Lung (tissue), 11 donors: ENCODE measurements at regions not wholly inside any gene's neighbourhood (a gene's known extent, or its start where the extent isn't known, plus 50 kb on each side); places are given as distances from the start of the nearest gene placed in this dataset.

Experiments
- ATAC-seq: fragments of 200-7000 bp; cut with Tn5 transposase; one replicate; pipeline ENCODE4 v1.9.1; 2020; ENCODE audit warnings: moderate number of reproducible peaks; ENCODE audit not compliant: insufficient read depth, low FRiP score
- DNase-seq, 3 donors: peaks; one replicate each; pipeline ENCODE4 v3.0.0-alpha.2; 2013 to 2017
- H3K27ac ChIP-seq, 2 donors: one replicate each; pipeline ENCODE4 v1.5.1; 2013; ENCODE audit warnings: mild to moderate bottlenecking in 2 of 2, moderate library complexity in 2 of 2, control low read depth in 1 of 2, inconsistent platforms in 1 of 2, low read depth in 1 of 2, low read length in 1 of 2
- H3K27me3 ChIP-seq, 3 donors: one replicate each; pipeline ENCODE4 v1.5.1; 2013; ENCODE audit warnings: low read length in 2 of 3; ENCODE audit not compliant: control insufficient read depth in 3 of 3, insufficient read depth in 3 of 3
- H3K36me3 ChIP-seq, 4 donors: one replicate each; pipeline ENCODE4 v1.5.1; 2013; ENCODE audit warnings: low read length in 4 of 4, mild to moderate bottlenecking in 1 of 4, moderate library complexity in 1 of 4; ENCODE audit not compliant: control insufficient read depth in 4 of 4, insufficient read depth in 4 of 4
- H3K4me1 ChIP-seq, 5 donors: one replicate each; pipeline ENCODE4 v1.5.1; 2013; ENCODE audit warnings: low read length in 5 of 5, mild to moderate bottlenecking in 2 of 5, moderate library complexity in 1 of 5; ENCODE audit not compliant: control insufficient read depth in 5 of 5, insufficient read depth in 5 of 5
- H3K4me3 ChIP-seq: one replicate; pipeline ENCODE4 v1.5.1; 2013; ENCODE audit warnings: mild to moderate bottlenecking, control low read depth, moderate library complexity
- H3K9ac ChIP-seq, 2 donors: one replicate each; pipeline ENCODE4 v1.5.1; 2013; ENCODE audit warnings: low read length in 2 of 2, control low read depth in 1 of 2; ENCODE audit not compliant: insufficient read depth in 1 of 2
- H3K9me3 ChIP-seq, 4 donors: one replicate each; pipeline ENCODE4 v1.5.1; 2013; ENCODE audit warnings: low read length in 3 of 4, mild to moderate bottlenecking in 1 of 4, moderate library complexity in 1 of 4; ENCODE audit not compliant: control insufficient read depth in 4 of 4, insufficient read depth in 3 of 4
- CTCF ChIP-seq: IDR thresholded peaks from 2 replicates; pipeline ENCODE4 v1.5.1; 2012; ENCODE audit warnings: mild to moderate bottlenecking; ENCODE audit errors: control extremely low read depth, extremely low read depth
- WGBS, 2 donors: extraction: QIAGEN DNeasy Blood & Tissue Kit; methylation state at CpG; one replicate each; pipeline ENCODE4 v1.1.7; 2013; 5-methylcytosine and 5-hydroxymethylcytosine counted together
- donor health status: control.
- donor health status: control.
- donor health status: Bipolar disorder and iron deficiency.
- donor health status: healthy.
- donor health status: DM: yes; HTN: yes; CAD: no.

- WGBS, 2 donors, result 70 to 83% methylated on average over 26 of the region's 26 CpGs
- peak overlapping the region in 1 of 2 donors; percentile 77 for H3K27ac ChIP-seq
- DNase-seq, result no peak
Observed at GRCh38 chr7:101718363-101719122, 89.4 kb upstream of the MYL10 start.

GRCh38 chr7:101719123-101719470 is 90.0 kb upstream of the MYL10 start:
- Histone ChIP-seq H3K27ac (no peak overlapping the region), H3K4me1 (peaks cover 0 to 10% (median 4%) of the 10 kb centered on the region in 5 donors), H3K4me3 (no peak overlapping the region), H3K27me3 (no peaks in the 10 kb centered on the region), H3K36me3 (no peaks in the 10 kb centered on the region), H3K9me3 (peaks cover 0 to 3% (median 0%) of the 10 kb centered on the region in 4 donors), H3K9ac (no peak overlapping the region)
- DNase-seq, result no peak
- no peak for ATAC-seq
- WGBS, 2 donors, result 89 to 92% methylated on average over 9 of the region's 9 CpGs
- TF ChIP-seq CTCF, result no peak

More at GRCh38 chr7:101718363-101719122, 89.4 kb upstream of the MYL10 start:
- Histone ChIP-seq H3K4me3 (no peak overlapping the region), H3K9ac (no peak overlapping the region), H3K4me1 (peaks cover 0 to 10% (median 4%) of the 10 kb centered on the region in 5 donors), H3K9me3 (no peaks in the 10 kb centered on the region), H3K27me3 (no peaks in the 10 kb centered on the region), H3K36me3 (no peaks in the 10 kb centered on the region)
- no peak for ATAC-seq
- TF ChIP-seq CTCF, result no peak

- Histone ChIP-seq H3K27ac (no peak overlapping the region), H3K4me1 (peaks cover 0 to 10% (median 4%) of the 10 kb centered on the region in 5 donors), H3K36me3 (no peaks in the 10 kb centered on the region), H3K27me3 (no peaks in the 10 kb centered on the region), H3K4me3 (no peak overlapping the region), H3K9me3 (peaks cover 0 to 3% (median 0%) of the 10 kb centered on the region in 4 donors), H3K9ac (no peak overlapping the region)
- ATAC-seq (no peak), DNase-seq (no peak)
- no peak for TF ChIP-seq CTCF
- WGBS, 2 donors, result 23 to 54% methylated on average over 5 of the region's 5 CpGs
Observed at GRCh38 chr7:101720324-101720723, 91.2 kb upstream of the MYL10 start.
